ENCODE measurements at regions not wholly inside any gene's neighbourhood (a gene's known extent, or its start where the extent isn't known, plus 50 kb on each side); places are given as distances from the start of the nearest gene placed in this dataset.

- intact Hi-C loops (cut with DNase I), result no loop called here
- no peaks in the 10 kb centered on the region for H3K36me3 ChIP-seq
- TF ChIP-seq CTCF (IDR thresholded peaks at IDR 0.05), result no peak
- no peak for TF ChIP-seq POLR2A (IDR thresholded peaks at IDR 0.05)
- TF ChIP-seq EP300 (IDR thresholded peaks at IDR 0.05), result no peak
- H3K27me3 ChIP-seq, result no peaks in the 10 kb centered on the region
- H3K27ac ChIP-seq, result no peak overlapping the region
- H3K4me1 ChIP-seq (ENCODE audit: insufficient read depth), result no peaks in the 10 kb centered on the region
- no peak for DNase-seq
- 76 to 90% (median 81%) methylated on average over 1 of the region's 1 CpG for WGBS, 3 donors
- H3K9me3 ChIP-seq, result no peaks in the 10 kb centered on the region
- H3K4me3 ChIP-seq, result no peak overlapping the region
Observed at GRCh38 chr13:40290758-40291157, 375.7 kb downstream of the FOXO1 start.

GRCh38 chr13:40292108-40292507 lies 374.3 kb downstream of the FOXO1 start:
- no peak overlapping the region for H3K4me3 ChIP-seq
- intact Hi-C loops (cut with DNase I), result no loop called here
- H3K9me3 ChIP-seq, result no peaks in the 10 kb centered on the region
- no peak for DNase-seq
- no peak for TF ChIP-seq POLR2A (IDR thresholded peaks at IDR 0.05)
- TF ChIP-seq CTCF (IDR thresholded peaks at IDR 0.05), result no peak
- no peak for TF ChIP-seq EP300 (IDR thresholded peaks at IDR 0.05)
- 91 to 97% (median 94%) methylated on average over 5 of the region's 5 CpGs for WGBS, 3 donors
- H3K27me3 ChIP-seq, result no peaks in the 10 kb centered on the region
- H3K27ac ChIP-seq, result no peak overlapping the region
- H3K36me3 ChIP-seq, result no peaks in the 10 kb centered on the region
- H3K4me1 ChIP-seq (ENCODE audit: insufficient read depth), result no peaks in the 10 kb centered on the region

- Histone ChIP-seq H3K36me3 (no peaks in the 10 kb centered on the region), H3K4me3 (no peak overlapping the region), H3K27ac (no peak overlapping the region), H3K4me1 (ENCODE audit: insufficient read depth) (no peaks in the 10 kb centered on the region), H3K27me3 (no peaks in the 10 kb centered on the region), H3K9me3 (no peaks in the 10 kb centered on the region)
- TF ChIP-seq EP300 (IDR thresholded peaks at IDR 0.05) (no peak), CTCF (IDR thresholded peaks at IDR 0.05) (no peak), POLR2A (IDR thresholded peaks at IDR 0.05) (no peak)
- 73 to 94% (median 80%) methylated on average over 4 of the region's 4 CpGs for WGBS, 3 donors
- no peak for DNase-seq
- intact Hi-C loops (cut with DNase I), result no loop called here
Observed at GRCh38 chr13:40292536-40292935, 373.9 kb downstream of the FOXO1 start.

- Histone ChIP-seq H3K9me3 (no peaks in the 10 kb centered on the region), H3K36me3 (no peaks in the 10 kb centered on the region), H3K4me1 (ENCODE audit: insufficient read depth) (no peaks in the 10 kb centered on the region), H3K27me3 (no peaks in the 10 kb centered on the region), H3K27ac (no peak overlapping the region), H3K4me3 (no peak overlapping the region)
- DNase-seq, result no peak
- intact Hi-C loops (cut with DNase I), result no loop called here
- TF ChIP-seq CTCF (IDR thresholded peaks at IDR 0.05), result no peak
- TF ChIP-seq EP300 (IDR thresholded peaks at IDR 0.05), result no peak
- no peak for TF ChIP-seq POLR2A (IDR thresholded peaks at IDR 0.05)
Observed at GRCh38 chr13:40302351-40302750, 364.1 kb downstream of the FOXO1 start.

- H3K9me3 ChIP-seq, result no peaks in the 10 kb centered on the region
- no peak for DNase-seq
- H3K4me1 ChIP-seq (ENCODE audit: insufficient read depth), result no peaks in the 10 kb centered on the region
- TF ChIP-seq EP300 (IDR thresholded peaks at IDR 0.05) (no peak), CTCF (IDR thresholded peaks at IDR 0.05) (no peak), POLR2A (IDR thresholded peaks at IDR 0.05) (no peak)
- intact Hi-C loops (cut with DNase I), result no loop called here
- no peak overlapping the region for H3K27ac ChIP-seq
- 63 to 95% (median 80%) methylated on average over 3 of the region's 3 CpGs for WGBS, 3 donors
- H3K4me3 ChIP-seq, result no peak overlapping the region
- H3K36me3 ChIP-seq, result no peaks in the 10 kb centered on the region
- no peaks in the 10 kb centered on the region for H3K27me3 ChIP-seq
Observed at GRCh38 chr13:40304391-40304790, 362.1 kb downstream of the FOXO1 start.
